MG63 (cell line): ENCODE measurements at regions not wholly inside any gene's neighbourhood (a gene's known extent, or its start where the extent isn't known, plus 50 kb on each side); places are given as distances from the start of the nearest gene placed in this dataset.
"Not testable (repeated sequence)": the region's sequence is repeated elsewhere in the genome, so short reads cannot be mapped to it uniquely, and the experiment has no call there.

Experiments
- DNase-seq: peaks from one replicate; pipeline ENCODE4 v3.0.0-alpha.2; 2020
- H3K27me3 ChIP-seq: fragments of 250-450 bp; sonication (Bioruptor Pico); 2 replicates; pipeline ENCODE4 v1.5.1; 2020; ENCODE audit warnings: mild to moderate bottlenecking, moderate library complexity
- H3K36me3 ChIP-seq: fragments of 250-450 bp; sonication (Bioruptor Pico); 2 replicates; pipeline ENCODE4 v1.5.1; 2020; ENCODE audit warnings: mild to moderate bottlenecking, moderate library complexity
- H3K4me3 ChIP-seq: fragments of 250-450 bp; sonication (Bioruptor Pico); 2 replicates; pipeline ENCODE4 v1.5.1; 2020; ENCODE audit warnings: mild to moderate bottlenecking, moderate library complexity
- H3K9me3 ChIP-seq: fragments of 250-450 bp; sonication (Bioruptor Pico); 2 replicates; pipeline ENCODE4 v1.5.1; 2020; ENCODE audit warnings: mild to moderate bottlenecking, moderate library complexity

GRCh38 chr12:11510671-11511070, 115.3 kb upstream of the PRB2 start:
- Histone ChIP-seq H3K9me3 (no peaks in the 10 kb centered on the region), H3K4me3 (no peak overlapping the region)
- no peak for DNase-seq

GRCh38 chr12:11513288-11513687, 117.9 kb upstream of the PRB2 start:
- H3K9me3 ChIP-seq, result no peaks in the 10 kb centered on the region
- peak; percentile 12 for DNase-seq
- peaks cover 20% of the 10 kb centered on the region for H3K27me3 ChIP-seq
- no peaks in the 10 kb centered on the region for H3K36me3 ChIP-seq
- no peak overlapping the region for H3K4me3 ChIP-seq

More at GRCh38 chr12:11510671-11511070, 115.3 kb upstream of the PRB2 start:
- Histone ChIP-seq H3K27me3 (peaks cover 6% of the 10 kb centered on the region; the same call in 1 of the 2 replicates), H3K36me3 (no peaks in the 10 kb centered on the region)

- no peak for DNase-seq
- Histone ChIP-seq H3K4me3 (no peak overlapping the region), H3K9me3 (no peaks in the 10 kb centered on the region), H3K27me3 (peaks cover 28% of the 10 kb centered on the region), H3K36me3 (no peaks in the 10 kb centered on the region)
Observed at GRCh38 chr12:11517080-11517479, 121.7 kb upstream of the PRB2 start.

- DNase-seq, result no peak
- H3K27me3 ChIP-seq, result peaks cover 39% of the 10 kb centered on the region
- no peaks in the 10 kb centered on the region for H3K9me3 ChIP-seq
- H3K36me3 ChIP-seq, result no peaks in the 10 kb centered on the region
- H3K4me3 ChIP-seq, result no peak overlapping the region
Observed at GRCh38 chr12:11524446-11524845, 125.0 kb upstream of the ETV6 start.

GRCh38 chr12:11534064-11534463, 115.4 kb upstream of the ETV6 start:
- H3K9me3 ChIP-seq, result no peaks in the 10 kb centered on the region
- no peaks in the 10 kb centered on the region for H3K36me3 ChIP-seq
- DNase-seq, result no peak
- H3K27me3 ChIP-seq, result peaks cover 18% of the 10 kb centered on the region
- no peak overlapping the region for H3K4me3 ChIP-seq

- H3K4me3 ChIP-seq, result no peak overlapping the region
- H3K9me3 ChIP-seq, result no peaks in the 10 kb centered on the region
- peaks cover 15% of the 10 kb centered on the region for H3K27me3 ChIP-seq
- DNase-seq, result no peak
- no peaks in the 10 kb centered on the region for H3K36me3 ChIP-seq
Observed at GRCh38 chr12:11535127-11535526, 114.3 kb upstream of the ETV6 start.

GRCh38 chr12:11539156-11539555, 110.3 kb upstream of the ETV6 start:
- Histone ChIP-seq H3K36me3 (no peaks in the 10 kb centered on the region), H3K9me3 (no peaks in the 10 kb centered on the region), H3K27me3 (peaks cover 7% of the 10 kb centered on the region), H3K4me3 (no peak overlapping the region)
- DNase-seq, result no peak

GRCh38 chr12:11540156-11540555, 109.3 kb upstream of the ETV6 start:
- Histone ChIP-seq H3K4me3 (no peak overlapping the region), H3K27me3 (peaks cover 7% of the 10 kb centered on the region), H3K36me3 (no peaks in the 10 kb centered on the region), H3K9me3 (no peaks in the 10 kb centered on the region)
- no peak for DNase-seq

GRCh38 chr12:11540615-11541310, 108.7 kb upstream of the ETV6 start:
- Histone ChIP-seq H3K4me3 (no peak overlapping the region), H3K27me3 (peaks cover 5% of the 10 kb centered on the region), H3K36me3 (no peaks in the 10 kb centered on the region), H3K9me3 (no peaks in the 10 kb centered on the region)
- DNase-seq, result no peak

GRCh38 chr12:11542599-11542998, 106.9 kb upstream of the ETV6 start:
- no peaks in the 10 kb centered on the region for H3K36me3 ChIP-seq
- H3K4me3 ChIP-seq, result no peak overlapping the region
- H3K27me3 ChIP-seq, result no peaks in the 10 kb centered on the region
- no peak for DNase-seq
- H3K9me3 ChIP-seq, result no peaks in the 10 kb centered on the region

- Histone ChIP-seq H3K27me3 (no peaks in the 10 kb centered on the region), H3K36me3 (no peaks in the 10 kb centered on the region), H3K4me3 (no peak overlapping the region), H3K9me3 (no peaks in the 10 kb centered on the region)
- no peak for DNase-seq
Observed at GRCh38 chr12:11543457-11544158, 105.9 kb upstream of the ETV6 start.

GRCh38 chr12:11545484-11546330, 103.8 kb upstream of the ETV6 start:
- no peak for DNase-seq

GRCh38 chr12:11546582-11547270, 102.7 kb upstream of the ETV6 start:
- not testable (repeated sequence) for H3K9me3 ChIP-seq, H3K36me3 ChIP-seq, H3K27me3 ChIP-seq
- peak; percentile 17 for DNase-seq
- H3K4me3 ChIP-seq, result peak overlapping the region; percentile 39

More at GRCh38 chr12:11545484-11546330, 103.8 kb upstream of the ETV6 start:
- Histone ChIP-seq H3K36me3 (no peaks in the 10 kb centered on the region), H3K27me3 (no peaks in the 10 kb centered on the region), H3K9me3 (no peaks in the 10 kb centered on the region), H3K4me3 (no peak overlapping the region)

GRCh38 chr12:11547271-11547646, 102.2 kb upstream of the ETV6 start:
- H3K27me3 ChIP-seq, H3K9me3 ChIP-seq, H3K36me3 ChIP-seq: not testable (repeated sequence)
- H3K4me3 ChIP-seq, result peak overlapping the region; percentile 39
- DNase-seq, result peak; percentile 8

GRCh38 chr12:11549119-11549518, 100.4 kb upstream of the ETV6 start:
- Histone ChIP-seq H3K27me3 (no peaks in the 10 kb centered on the region; the same call in 1 of the 2 replicates), H3K4me3 (no peak overlapping the region), H3K9me3 (no peaks in the 10 kb centered on the region), H3K36me3 (no peaks in the 10 kb centered on the region)
- no peak for DNase-seq

GRCh38 chr12:11553871-11554533, 95.5 kb upstream of the ETV6 start:
- DNase-seq, result peak; percentile 47
- Histone ChIP-seq H3K4me3 (no peak overlapping the region), H3K27me3 (peaks cover 3% of the 10 kb centered on the region; the same call in 1 of the 2 replicates), H3K36me3 (no peaks in the 10 kb centered on the region), H3K9me3 (no peaks in the 10 kb centered on the region)
